Left ventricle myocardium inferior (tissue), 1 donor: ENCODE measurements at regions not wholly inside any gene's neighbourhood (a gene's known extent, or its start where the extent isn't known, plus 50 kb on each side); places are given as distances from the start of the nearest gene placed in this dataset.
A peak's percentile ranks its signal among the peaks of the same experiment; 100 is the strongest.

Source experiments
- DNase-seq: peaks from one replicate; pipeline ENCODE4 v3.0.0-alpha.2; 2020
- H3K27ac ChIP-seq: fragments of 200-600 bp; replicated peaks from 2 replicates; pipeline ENCODE4 v1.8.0; 2021
- H3K27me3 ChIP-seq: fragments of 200-600 bp; 2 replicates; pipeline ENCODE4 v1.8.0; 2021; ENCODE audit warnings: low read depth
- H3K36me3 ChIP-seq: fragments of 200-600 bp; 2 replicates; pipeline ENCODE4 v1.8.0; 2021
- H3K4me1 ChIP-seq: fragments of 200-600 bp; 2 replicates; pipeline ENCODE4 v1.8.0; 2021
- H3K4me3 ChIP-seq: fragments of 200-600 bp; 2 replicates; pipeline ENCODE4 v1.8.0; 2021; ENCODE audit warnings: mild to moderate bottlenecking, moderate library complexity
- H3K9me3 ChIP-seq: fragments of 200-600 bp; replicated peaks from 2 replicates; pipeline ENCODE4 v1.8.0; 2021
- CTCF ChIP-seq: fragments of 200-600 bp; IDR thresholded peaks from 2 replicates; pipeline ENCODE4 v1.8.0; 2021; ENCODE audit warnings: antibody characterized with exemption, mild to moderate bottlenecking, borderline replicate concordance
- intact Hi-C: fragments of 100-400 bp; cut with micrococcal nuclease; formaldehyde crosslinking; loops from one replicate; pipeline ENCODE4 v1.11.0; 2022
- donor health status: DM: no; HTN: yes; CAD: no; lungs with severe emphysema.

DNA sequence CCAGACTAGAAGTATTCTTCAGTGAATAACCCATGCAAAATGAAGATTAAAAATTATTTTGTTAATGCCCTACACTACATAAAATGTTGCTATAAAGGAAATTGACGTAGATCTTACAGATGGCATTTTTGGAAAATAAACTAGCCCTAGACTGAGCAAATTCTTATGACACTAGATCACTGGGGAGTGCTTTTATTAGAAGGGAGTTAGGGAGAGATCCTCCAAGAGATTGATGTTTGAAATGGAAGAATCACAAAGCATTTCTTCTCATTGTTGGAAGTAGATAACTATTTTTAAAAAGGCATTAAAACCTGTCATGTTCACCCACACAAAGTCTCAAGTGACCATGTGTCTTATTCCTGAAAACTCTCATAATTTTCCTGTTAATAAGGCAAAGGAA, 351.1 kb upstream of the TLE4 start:
- Histone ChIP-seq H3K4me1 (no peaks in the 10 kb centered on the region), H3K36me3 (no peaks in the 10 kb centered on the region), H3K9me3 (peaks cover 7% of the 10 kb centered on the region), H3K4me3 (no peak overlapping the region), H3K27ac (no peak overlapping the region), H3K27me3 (no peaks in the 10 kb centered on the region)
- DNase-seq = no peak
- intact Hi-C loops = no loop called here
- TF ChIP-seq CTCF = no peak

GRCh38 chr9:79221084-79221483, 350.7 kb upstream of the TLE4 start:
- DNase-seq = no peak
- Histone ChIP-seq H3K27ac (no peak overlapping the region), H3K9me3 (peaks cover 11% of the 10 kb centered on the region), H3K4me1 (no peaks in the 10 kb centered on the region), H3K27me3 (no peaks in the 10 kb centered on the region), H3K36me3 (no peaks in the 10 kb centered on the region), H3K4me3 (no peak overlapping the region)
- intact Hi-C loops = no loop called here
- TF ChIP-seq CTCF = no peak

DNA sequence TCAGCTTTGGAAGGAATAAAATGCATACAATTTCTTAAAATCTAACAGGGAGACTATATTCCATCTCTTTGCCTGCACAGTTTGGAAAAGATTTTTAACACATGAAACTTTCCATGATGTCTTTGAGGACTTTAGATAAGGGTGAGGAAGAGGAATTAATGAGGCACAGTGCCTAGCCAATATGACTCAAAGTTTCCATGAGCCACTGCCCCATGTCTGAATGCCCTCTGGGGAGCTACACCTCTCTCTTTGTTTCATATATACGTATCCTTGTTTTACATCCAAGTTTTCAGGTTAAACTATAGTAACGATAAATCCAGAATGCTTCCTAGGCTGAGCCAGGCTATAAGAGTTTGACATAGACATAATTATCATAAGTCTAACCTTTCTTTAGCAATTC, 349.3 kb upstream of the TLE4 start:
- no peaks in the 10 kb centered on the region for H3K4me1 ChIP-seq
- no peak for TF ChIP-seq CTCF
- H3K27ac ChIP-seq = no peak overlapping the region
- no peak overlapping the region for H3K4me3 ChIP-seq
- peaks cover 12% of the 10 kb centered on the region for H3K9me3 ChIP-seq
- intact Hi-C loops = no loop called here
- H3K36me3 ChIP-seq = no peaks in the 10 kb centered on the region
- no peak for DNase-seq
- no peaks in the 10 kb centered on the region for H3K27me3 ChIP-seq

- no peak for TF ChIP-seq CTCF
- no peak for DNase-seq
- Histone ChIP-seq H3K36me3 (no peaks in the 10 kb centered on the region), H3K9me3 (peaks cover 12% of the 10 kb centered on the region), H3K4me1 (no peaks in the 10 kb centered on the region), H3K4me3 (no peak overlapping the region), H3K27ac (no peak overlapping the region), H3K27me3 (no peaks in the 10 kb centered on the region)
- intact Hi-C loops = no loop called here
These were observed 346.9 kb upstream of the TLE4 start for GRCh38 chr9:79224672-79225433.

GRCh38 chr9:79233542-79233941, 338.2 kb upstream of the TLE4 start:
- Histone ChIP-seq H3K27me3 (no peaks in the 10 kb centered on the region), H3K9me3 (peaks cover 25% of the 10 kb centered on the region), H3K27ac (no peak overlapping the region), H3K4me3 (no peak overlapping the region), H3K4me1 (no peaks in the 10 kb centered on the region), H3K36me3 (no peaks in the 10 kb centered on the region)
- intact Hi-C loops = no loop called here
- no peak for DNase-seq
- peak; percentile 22 for TF ChIP-seq CTCF
